T1000 (cell line): ENCODE measurements at regions not wholly inside any gene's neighbourhood (a gene's known extent, or its start where the extent isn't known, plus 50 kb on each side); places are given as distances from the start of the nearest gene placed in this dataset.
A peak's percentile ranks its signal among the peaks of the same experiment; 100 is the strongest.

Source experiments
- DNase-seq: peaks from one replicate; lab custom pipeline; 2025; ENCODE audit warnings: mixed read lengths; lab: John Stamatoyannopoulos, UW

- no peak for DNase-seq
These were observed 404.8 kb upstream of the RORA start for GRCh38 chr15:61633951-61634350.

- no peak for DNase-seq
These were observed 400.2 kb upstream of the RORA start for GRCh38 chr15:61629269-61629668.

- DNase-seq: no peak
These were observed 395.8 kb upstream of the RORA start for GRCh38 chr15:61624950-61625349.

- no peak for DNase-seq
These were observed 394.6 kb upstream of the RORA start for GRCh38 chr15:61623746-61624145.

GRCh38 chr15:61621865-61622264 lies 392.8 kb upstream of the RORA start:
- DNase-seq: no peak

GRCh38 chr15:61621146-61621545 lies 392.0 kb upstream of the RORA start:
- DNase-seq: no peak

GRCh38 chr15:61620151-61620550 lies 391.0 kb upstream of the RORA start:
- no peak for DNase-seq

GRCh38 chr15:61613729-61614128 lies 384.6 kb upstream of the RORA start:
- DNase-seq: no peak

GRCh38 chr15:61613138-61613537 lies 384.0 kb upstream of the RORA start:
- DNase-seq: no peak

- no peak for DNase-seq
These were observed 383.0 kb upstream of the RORA start for GRCh38 chr15:61612111-61612510.

- DNase-seq: no peak
These were observed 376.2 kb upstream of the RORA start for GRCh38 chr15:61605343-61605742.

GRCh38 chr15:61598655-61599054 lies 369.6 kb upstream of the RORA start:
- no peak for DNase-seq

- DNase-seq: no peak
These were observed 355.3 kb upstream of the RORA start for GRCh38 chr15:61584410-61584809.

- no peak for DNase-seq
These were observed 353.0 kb upstream of the RORA start for GRCh38 chr15:61582092-61582491.

GRCh38 chr15:61575597-61575996 lies 346.5 kb upstream of the RORA start:
- DNase-seq: no peak

- no peak for DNase-seq
These were observed 341.9 kb upstream of the RORA start for GRCh38 chr15:61571026-61571425.

- no peak for DNase-seq
These were observed 335.7 kb upstream of the RORA start for GRCh38 chr15:61564785-61565184.

- no peak for DNase-seq
These were observed 329.4 kb upstream of the RORA start for GRCh38 chr15:61558172-61559136.

GRCh38 chr15:61556037-61556648 lies 327.0 kb upstream of the RORA start:
- peak; percentile 34 for DNase-seq

GRCh38 chr15:61549727-61550126 lies 320.6 kb upstream of the RORA start:
- no peak for DNase-seq

- no peak for DNase-seq
These were observed 316.7 kb upstream of the RORA start for GRCh38 chr15:61545763-61546162.

- DNase-seq: no peak
These were observed 312.4 kb upstream of the RORA start for GRCh38 chr15:61541516-61541915.

- no peak for DNase-seq
These were observed 308.2 kb upstream of the RORA start for GRCh38 chr15:61537337-61537736.
